SK-N-SH treated with all-trans-retinoic acid at 6 μM for 48 hours (cell line): ENCODE measurements at regions not wholly inside any gene's neighbourhood (a gene's known extent, or its start where the extent isn't known, plus 50 kb on each side); places are given as distances from the start of the nearest gene placed in this dataset.

ENCODE experiments used
- ARNTL ChIP-seq: fragments of 450-650 bp; formaldehyde crosslinking; IDR thresholded peaks from 2 replicates; pipeline ENCODE4 v1.5.0; 2020; ENCODE audit warnings: low read depth, mild to moderate bottlenecking, moderate library complexity, borderline replicate concordance
- CSDC2 ChIP-seq: fragments of 250-450 bp; sonication (Bioruptor Pico); IDR thresholded peaks from 2 replicates; pipeline ENCODE4 v1.5.0; 2020; ENCODE audit warnings: mild to moderate bottlenecking, moderate library complexity
- ESRRG ChIP-seq: fragments of 250-450 bp; sonication (Bioruptor Pico); IDR thresholded peaks from 2 replicates; pipeline ENCODE4 v1.6.1; 2021; ENCODE audit warnings: mild to moderate bottlenecking
- PPARA ChIP-seq: fragments of 250-450 bp; sonication (Bioruptor Pico); IDR thresholded peaks from 2 replicates; pipeline ENCODE4 v1.5.0; 2020; ENCODE audit warnings: mild to moderate bottlenecking, borderline replicate concordance
- RARB ChIP-seq: fragments of 250-450 bp; sonication (Bioruptor Pico); IDR thresholded peaks from 2 replicates; pipeline ENCODE4 v1.8.0; 2021; ENCODE audit warnings: mild to moderate bottlenecking, moderate library complexity
- SNAI2 ChIP-seq: fragments of 250-450 bp; sonication (Bioruptor Pico); IDR thresholded peaks from 2 replicates; pipeline ENCODE4 v1.5.0; 2020; ENCODE audit warnings: mild to moderate bottlenecking, moderate library complexity
- TCF4 ChIP-seq: fragments of 250-450 bp; sonication (Bioruptor Pico); IDR thresholded peaks from 2 replicates; pipeline ENCODE4 v1.8.0; 2021; ENCODE audit warnings: mild to moderate bottlenecking, moderate library complexity, borderline replicate concordance
- TOX ChIP-seq: fragments of 250-450 bp; sonication (Bioruptor Pico); IDR thresholded peaks from 2 replicates; pipeline ENCODE4 v1.8.0; 2021; ENCODE audit warnings: mild to moderate bottlenecking, moderate library complexity, borderline replicate concordance
- ZC3H10 ChIP-seq: fragments of 250-450 bp; sonication (Bioruptor Pico); IDR thresholded peaks from 2 replicates; pipeline ENCODE4 v1.5.1; 2021; ENCODE audit warnings: mild to moderate bottlenecking, moderate library complexity
- ZFP3 ChIP-seq: fragments of 250-450 bp; sonication (Bioruptor Pico); IDR thresholded peaks from 2 replicates; pipeline ENCODE4 v1.5.0; 2020; ENCODE audit warnings: mild to moderate bottlenecking, moderate library complexity
- TF ChIP-seq, protein P1 (sequence below): fragments of 250-450 bp; sonication (Bioruptor Pico); IDR thresholded peaks from 2 replicates; pipeline ENCODE4 v1.5.1; 2020; ENCODE audit warnings: low read depth, mild to moderate bottlenecking, moderate library complexity
- TF ChIP-seq, protein P2 (sequence below): fragments of 250-450 bp; sonication (Bioruptor Pico); IDR thresholded peaks from 2 replicates; pipeline ENCODE4 v1.5.1; 2021; ENCODE audit warnings: mild to moderate bottlenecking, moderate library complexity
- TF ChIP-seq, protein P3 (sequence below): fragments of 250-450 bp; sonication (Bioruptor Pico); IDR thresholded peaks from 2 replicates; pipeline ENCODE4 v1.8.0; 2020; ENCODE audit warnings: mild to moderate bottlenecking, moderate library complexity, borderline replicate concordance
- TF ChIP-seq, protein P4 (sequence below): fragments of 250-450 bp; sonication (Bioruptor Pico); IDR thresholded peaks from 2 replicates; pipeline ENCODE4 v1.5.0; 2020; ENCODE audit warnings: mild to moderate bottlenecking, moderate library complexity

DNA sequence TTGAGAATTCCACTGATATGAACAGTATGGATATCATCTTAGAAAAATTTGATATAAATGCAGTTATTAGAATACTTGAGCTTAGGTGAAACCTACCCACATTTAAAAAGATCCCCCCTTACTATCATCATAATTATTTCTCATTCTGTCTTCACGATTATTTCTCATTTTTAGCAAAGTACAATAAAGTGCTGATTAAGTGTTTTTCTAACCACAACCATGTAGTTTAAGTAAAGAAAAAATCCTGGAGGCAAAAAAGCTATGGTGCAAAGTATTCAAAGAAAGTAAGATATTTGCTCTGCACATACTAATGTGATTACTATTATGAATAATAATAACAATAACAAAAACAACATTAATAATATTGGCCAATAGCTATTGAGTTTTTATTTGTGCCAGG is 365.6 kb upstream of the PCDH7 start:
- TF ChIP-seq RARB (CRISPR knock-in tag) (no peak), ZC3H10 (CRISPR knock-in tag) (no peak), ESRRG (CRISPR knock-in tag) (no peak), ZFP3 (CRISPR knock-in tag) (no peak), ARNTL (CRISPR knock-in tag) (no peak), TOX (CRISPR knock-in tag) (no peak), TCF4 (CRISPR knock-in tag) (no peak), SNAI2 (CRISPR knock-in tag) (no peak), CSDC2 (CRISPR knock-in tag) (no peak), PPARA (CRISPR knock-in tag) (no peak)
- TF ChIP-seq, protein P1, sequence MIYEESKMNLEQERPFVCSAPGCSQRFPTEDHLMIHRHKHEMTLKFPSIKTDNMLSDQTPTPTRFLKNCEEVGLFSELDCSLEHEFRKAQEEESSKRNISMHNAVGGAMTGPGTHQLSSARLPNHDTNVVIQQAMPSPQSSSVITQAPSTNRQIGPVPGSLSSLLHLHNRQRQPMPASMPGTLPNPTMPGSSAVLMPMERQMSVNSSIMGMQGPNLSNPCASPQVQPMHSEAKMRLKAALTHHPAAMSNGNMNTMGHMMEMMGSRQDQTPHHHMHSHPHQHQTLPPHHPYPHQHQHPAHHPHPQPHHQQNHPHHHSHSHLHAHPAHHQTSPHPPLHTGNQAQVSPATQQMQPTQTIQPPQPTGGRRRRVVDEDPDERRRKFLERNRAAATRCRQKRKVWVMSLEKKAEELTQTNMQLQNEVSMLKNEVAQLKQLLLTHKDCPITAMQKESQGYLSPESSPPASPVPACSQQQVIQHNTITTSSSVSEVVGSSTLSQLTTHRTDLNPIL (CRISPR knock-in tag): no peak
- TF ChIP-seq, protein P2, sequence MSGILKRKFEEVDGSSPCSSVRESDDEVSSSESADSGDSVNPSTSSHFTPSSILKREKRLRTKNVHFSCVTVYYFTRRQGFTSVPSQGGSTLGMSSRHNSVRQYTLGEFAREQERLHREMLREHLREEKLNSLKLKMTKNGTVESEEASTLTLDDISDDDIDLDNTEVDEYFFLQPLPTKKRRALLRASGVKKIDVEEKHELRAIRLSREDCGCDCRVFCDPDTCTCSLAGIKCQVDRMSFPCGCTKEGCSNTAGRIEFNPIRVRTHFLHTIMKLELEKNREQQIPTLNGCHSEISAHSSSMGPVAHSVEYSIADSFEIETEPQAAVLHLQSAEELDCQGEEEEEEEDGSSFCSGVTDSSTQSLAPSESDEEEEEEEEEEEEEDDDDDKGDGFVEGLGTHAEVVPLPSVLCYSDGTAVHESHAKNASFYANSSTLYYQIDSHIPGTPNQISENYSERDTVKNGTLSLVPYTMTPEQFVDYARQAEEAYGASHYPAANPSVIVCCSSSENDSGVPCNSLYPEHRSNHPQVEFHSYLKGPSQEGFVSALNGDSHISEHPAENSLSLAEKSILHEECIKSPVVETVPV (CRISPR knock-in tag): no peak
- TF ChIP-seq, protein P3, sequence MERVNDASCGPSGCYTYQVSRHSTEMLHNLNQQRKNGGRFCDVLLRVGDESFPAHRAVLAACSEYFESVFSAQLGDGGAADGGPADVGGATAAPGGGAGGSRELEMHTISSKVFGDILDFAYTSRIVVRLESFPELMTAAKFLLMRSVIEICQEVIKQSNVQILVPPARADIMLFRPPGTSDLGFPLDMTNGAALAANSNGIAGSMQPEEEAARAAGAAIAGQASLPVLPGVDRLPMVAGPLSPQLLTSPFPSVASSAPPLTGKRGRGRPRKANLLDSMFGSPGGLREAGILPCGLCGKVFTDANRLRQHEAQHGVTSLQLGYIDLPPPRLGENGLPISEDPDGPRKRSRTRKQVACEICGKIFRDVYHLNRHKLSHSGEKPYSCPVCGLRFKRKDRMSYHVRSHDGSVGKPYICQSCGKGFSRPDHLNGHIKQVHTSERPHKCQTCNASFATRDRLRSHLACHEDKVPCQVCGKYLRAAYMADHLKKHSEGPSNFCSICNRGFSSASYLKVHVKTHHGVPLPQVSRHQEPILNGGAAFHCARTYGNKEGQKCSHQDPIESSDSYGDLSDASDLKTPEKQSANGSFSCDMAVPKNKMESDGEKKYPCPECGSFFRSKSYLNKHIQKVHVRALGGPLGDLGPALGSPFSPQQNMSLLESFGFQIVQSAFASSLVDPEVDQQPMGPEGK: no peak
- TF ChIP-seq, protein P4, sequence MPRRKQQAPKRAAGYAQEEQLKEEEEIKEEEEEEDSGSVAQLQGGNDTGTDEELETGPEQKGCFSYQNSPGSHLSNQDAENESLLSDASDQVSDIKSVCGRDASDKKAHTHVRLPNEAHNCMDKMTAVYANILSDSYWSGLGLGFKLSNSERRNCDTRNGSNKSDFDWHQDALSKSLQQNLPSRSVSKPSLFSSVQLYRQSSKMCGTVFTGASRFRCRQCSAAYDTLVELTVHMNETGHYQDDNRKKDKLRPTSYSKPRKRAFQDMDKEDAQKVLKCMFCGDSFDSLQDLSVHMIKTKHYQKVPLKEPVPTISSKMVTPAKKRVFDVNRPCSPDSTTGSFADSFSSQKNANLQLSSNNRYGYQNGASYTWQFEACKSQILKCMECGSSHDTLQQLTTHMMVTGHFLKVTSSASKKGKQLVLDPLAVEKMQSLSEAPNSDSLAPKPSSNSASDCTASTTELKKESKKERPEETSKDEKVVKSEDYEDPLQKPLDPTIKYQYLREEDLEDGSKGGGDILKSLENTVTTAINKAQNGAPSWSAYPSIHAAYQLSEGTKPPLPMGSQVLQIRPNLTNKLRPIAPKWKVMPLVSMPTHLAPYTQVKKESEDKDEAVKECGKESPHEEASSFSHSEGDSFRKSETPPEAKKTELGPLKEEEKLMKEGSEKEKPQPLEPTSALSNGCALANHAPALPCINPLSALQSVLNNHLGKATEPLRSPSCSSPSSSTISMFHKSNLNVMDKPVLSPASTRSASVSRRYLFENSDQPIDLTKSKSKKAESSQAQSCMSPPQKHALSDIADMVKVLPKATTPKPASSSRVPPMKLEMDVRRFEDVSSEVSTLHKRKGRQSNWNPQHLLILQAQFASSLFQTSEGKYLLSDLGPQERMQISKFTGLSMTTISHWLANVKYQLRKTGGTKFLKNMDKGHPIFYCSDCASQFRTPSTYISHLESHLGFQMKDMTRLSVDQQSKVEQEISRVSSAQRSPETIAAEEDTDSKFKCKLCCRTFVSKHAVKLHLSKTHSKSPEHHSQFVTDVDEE (CRISPR knock-in tag): no peak
